SKM-1 (cell line): ENCODE measurements at regions not wholly inside any gene's neighbourhood (a gene's known extent, or its start where the extent isn't known, plus 50 kb on each side); places are given as distances from the start of the nearest gene placed in this dataset.
A peak's percentile ranks its signal among the peaks of the same experiment; 100 is the strongest.

Experiments
- DNase-seq: peaks from one replicate; lab custom pipeline; 2025; ENCODE audit not compliant: unreplicated experiment; lab: John Stamatoyannopoulos, UW

DNA sequence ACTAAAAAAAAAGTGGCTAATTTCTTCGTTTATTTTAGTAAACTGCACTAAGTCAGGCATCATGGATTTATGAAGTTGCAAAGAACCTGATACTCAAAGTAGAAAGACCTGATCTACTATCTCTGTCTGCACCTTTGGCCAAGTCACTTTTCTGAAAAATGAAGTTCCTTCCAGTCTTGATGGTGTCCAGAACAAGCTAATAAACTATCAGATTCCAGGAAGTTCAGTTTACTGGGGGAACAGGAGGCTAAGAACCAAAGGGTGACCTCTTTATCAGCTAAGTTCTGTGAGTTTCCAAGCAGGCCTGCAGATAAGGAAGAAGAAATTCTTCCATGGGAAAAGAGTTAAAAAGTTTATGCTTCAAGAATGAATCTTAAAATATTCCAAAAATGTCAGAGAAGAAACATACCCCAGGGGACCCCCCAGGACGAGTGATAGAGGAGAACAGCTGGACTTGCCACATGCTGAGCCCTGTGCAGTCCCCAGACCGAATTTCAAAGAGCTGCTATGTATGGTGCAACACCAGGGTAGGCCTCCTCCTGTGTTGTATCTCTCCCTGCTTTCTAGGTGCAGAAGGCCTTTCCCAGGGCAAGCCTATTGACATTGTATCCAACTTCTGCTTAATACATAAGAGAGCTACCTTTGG, 72.8 kb upstream of the FGGY start:
- no peak for DNase-seq

DNA sequence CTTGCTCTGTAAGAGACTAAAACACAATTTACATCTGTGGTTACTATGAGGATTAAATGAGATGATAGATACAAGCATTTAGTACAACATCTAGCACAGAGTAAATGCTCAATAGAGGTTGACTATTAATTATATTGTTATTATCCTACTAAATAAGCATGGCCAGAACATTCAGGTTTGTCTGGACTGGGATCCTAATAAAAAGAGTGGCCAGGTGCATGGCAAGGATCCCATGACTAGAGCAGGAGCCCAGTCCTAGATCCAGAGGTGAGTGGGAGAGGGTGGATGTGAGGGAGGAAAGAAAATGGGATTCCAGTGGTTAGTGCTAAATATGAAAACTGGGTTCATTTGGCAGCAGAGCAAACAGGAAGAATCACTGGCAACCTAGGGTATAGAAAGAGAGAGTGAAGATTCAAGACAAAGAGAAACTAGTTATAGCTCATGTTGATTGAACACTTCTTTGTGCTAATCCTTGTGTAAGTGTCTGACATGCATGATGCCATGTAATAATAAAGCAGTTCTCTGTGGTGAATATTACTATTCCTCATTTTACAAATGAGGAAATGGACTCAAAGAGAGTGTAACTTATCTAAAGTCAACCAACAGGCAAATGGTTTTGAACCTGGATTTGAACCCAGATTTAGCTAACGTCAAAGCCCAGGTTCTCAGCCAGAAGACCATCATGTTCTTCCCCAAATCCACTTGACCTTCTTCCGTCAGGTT, 71.1 kb upstream of the FGGY start:
- DNase-seq = no peak

DNA sequence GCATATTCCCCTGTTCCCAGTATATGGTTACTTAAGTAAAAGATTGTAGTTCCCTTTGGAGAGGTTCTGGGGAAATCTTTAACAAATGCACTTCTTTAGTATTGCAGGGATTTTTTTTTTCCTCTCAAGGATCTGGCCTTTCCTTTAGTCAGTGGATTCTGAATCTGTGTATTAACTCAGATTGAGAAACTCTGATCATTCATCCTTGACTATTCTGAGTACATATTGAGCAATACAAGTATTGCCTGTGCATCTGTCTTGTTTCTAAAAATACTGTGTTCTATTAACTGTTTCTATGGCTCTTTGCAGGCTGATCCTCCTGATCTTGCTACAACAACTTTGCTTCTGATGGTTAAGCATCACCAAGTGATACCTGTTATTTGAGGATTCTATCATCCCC, 67.8 kb upstream of the FGGY start:
- DNase-seq = peak; percentile 16

DNA sequence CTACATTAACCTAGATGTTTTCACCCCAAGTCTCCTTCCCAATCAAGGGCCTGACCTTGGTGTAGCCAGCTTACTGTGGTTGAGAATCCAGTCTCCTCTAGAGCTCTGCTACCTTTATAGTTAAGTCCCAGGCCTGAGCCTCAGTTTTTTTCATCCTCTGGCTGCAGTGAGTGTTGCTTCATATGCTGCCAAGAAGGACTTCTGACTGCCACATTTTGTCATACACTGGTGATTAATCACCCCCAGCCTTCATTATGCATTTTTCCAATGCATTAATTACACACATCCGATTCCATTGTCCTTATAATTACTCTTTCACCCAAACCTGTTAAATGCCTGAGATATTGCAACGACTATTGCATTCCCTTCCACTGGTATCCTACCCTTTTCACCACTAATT, 66.3 kb upstream of the FGGY start:
- no peak for DNase-seq

DNA sequence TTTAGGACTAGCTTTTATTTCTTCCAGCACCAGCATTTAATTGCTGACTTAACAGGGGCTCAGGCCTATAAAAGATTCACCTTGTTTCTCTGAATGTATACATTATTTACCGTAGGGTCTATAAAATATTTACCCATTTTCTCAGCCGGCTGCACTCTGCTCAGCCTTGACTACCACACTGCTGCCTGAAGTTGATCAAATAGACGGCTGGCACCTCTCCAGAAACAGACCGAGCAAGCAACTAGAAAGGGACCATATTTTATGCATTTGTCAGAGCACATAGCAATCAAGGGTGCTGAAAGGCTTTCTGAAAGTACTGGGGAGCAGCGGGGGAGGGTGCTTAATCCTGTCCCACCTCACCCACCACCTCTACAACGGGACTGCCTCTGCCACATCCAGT, 64.7 kb upstream of the FGGY start:
- DNase-seq = no peak

DNA sequence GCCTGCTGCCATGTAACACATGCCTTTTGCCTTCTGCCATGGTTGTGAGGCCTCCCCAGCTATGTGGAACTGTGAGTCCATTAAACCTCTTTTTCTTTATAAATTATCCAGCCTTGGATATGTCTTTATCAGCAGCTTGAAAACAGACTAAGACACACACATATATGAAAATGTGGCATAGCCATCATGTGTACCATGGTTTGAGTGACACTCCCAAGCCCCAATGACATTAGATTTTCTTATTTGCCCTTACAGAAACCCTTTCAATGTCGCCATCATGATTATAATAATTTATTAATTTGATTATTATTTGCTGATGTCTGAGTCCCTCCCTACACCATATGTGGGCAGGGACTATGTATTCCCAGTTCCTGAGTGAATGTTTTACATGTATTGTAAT, 63.5 kb upstream of the FGGY start:
- DNase-seq = no peak

DNA sequence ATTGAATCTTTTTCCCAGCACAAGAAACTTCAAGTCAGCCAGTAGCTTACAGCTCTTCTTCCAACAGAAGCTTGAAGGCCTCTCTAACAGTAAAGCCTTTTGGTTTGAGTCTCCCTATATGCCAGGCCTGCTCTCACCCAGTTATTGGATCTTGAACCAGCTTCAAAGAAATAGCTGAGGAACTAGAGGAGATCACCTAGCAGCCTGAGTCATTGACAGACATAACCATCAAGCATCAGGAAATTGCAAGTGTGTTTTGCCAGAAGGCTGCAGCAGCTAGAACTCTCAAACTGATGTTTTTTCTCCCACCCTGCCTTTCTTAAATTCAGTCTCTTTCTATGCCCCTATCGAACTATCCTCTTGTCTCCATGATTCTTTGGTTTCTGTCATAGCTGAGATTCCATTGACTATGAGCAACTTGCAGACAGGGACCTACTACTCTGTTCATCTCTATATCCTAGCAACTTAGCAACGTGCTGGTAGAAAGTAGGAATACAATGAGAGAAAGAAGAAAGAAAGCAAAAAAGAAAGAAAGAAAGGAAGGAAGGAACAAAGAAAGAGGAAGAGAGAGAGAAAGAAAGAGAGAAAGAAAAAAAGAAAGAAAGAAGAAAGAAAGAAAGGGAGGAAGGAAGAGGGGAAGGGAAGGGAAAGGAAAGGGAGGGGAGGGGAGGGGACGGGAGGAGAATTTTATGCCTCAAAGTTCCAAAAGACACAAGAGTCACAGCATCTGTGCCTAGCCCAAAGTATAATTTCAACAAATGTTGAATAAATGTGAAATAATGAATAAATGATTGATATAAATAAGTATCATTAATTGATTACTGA, 60.0 kb upstream of the FGGY start:
- DNase-seq = no peak

DNA sequence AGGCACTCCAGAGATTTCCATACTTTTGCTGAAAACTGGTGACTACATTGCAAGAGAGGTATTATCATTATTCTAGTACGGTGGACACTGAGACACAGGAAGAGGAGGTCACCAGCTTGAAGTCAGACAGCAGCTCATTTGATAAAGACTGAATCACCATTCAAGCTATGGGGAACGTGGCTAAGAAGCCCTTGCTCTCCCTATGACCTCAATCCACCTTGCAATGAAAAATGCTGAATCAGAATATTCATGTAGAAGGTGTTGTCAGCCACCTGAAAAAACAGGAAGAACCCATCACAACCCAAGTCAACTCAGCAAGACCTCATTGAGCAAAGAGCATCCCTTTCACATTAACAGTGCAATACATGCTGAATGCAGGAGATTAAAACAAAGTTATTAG, 59.0 kb upstream of the FGGY start:
- DNase-seq = no peak

DNA sequence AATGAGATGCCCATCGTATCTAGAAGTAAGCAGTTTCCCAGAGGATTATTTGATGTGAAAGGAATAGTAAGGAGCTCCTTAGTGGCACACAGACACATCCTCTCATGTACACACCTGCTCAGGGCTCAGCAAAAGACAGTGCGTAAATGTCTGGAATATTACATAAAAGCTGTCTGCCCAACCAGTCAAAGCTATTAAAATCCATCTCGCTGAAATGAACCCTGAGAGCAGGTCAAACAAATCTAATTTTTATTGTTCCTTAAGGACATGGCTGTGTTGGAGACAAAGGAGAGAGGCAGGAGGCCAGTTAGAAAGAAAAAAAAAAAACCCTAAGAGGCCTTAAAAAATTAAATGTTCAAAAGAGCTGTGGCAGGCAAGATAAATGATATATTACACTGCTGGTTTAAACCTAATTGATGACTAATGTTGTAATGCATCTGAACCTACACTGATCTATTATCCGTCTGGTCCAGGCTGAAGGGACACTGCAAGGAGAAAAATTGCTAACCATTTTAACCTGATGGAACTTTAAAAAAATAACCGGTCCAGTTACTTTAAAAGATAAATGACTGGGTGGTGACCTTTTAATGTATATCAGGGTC, 58.5 kb upstream of the FGGY start:
- DNase-seq = no peak

DNA sequence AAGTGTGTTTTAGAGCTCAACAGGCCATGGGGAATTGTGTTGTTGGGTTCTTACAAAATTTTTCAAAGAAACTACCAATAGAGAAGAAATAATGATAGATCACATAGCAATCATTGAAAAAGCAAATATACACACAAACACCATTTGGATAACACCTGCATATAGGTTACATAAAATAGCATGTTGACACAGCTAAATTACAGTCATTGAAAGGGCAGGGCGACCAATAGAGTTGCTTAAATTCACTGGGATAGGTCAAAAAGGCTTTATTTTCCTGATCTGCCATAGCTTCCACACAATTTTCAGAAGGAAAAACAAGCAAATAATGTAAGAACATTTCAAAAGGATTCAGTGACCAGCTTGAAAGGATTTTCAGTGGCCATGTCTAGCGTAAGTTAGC, 57.9 kb upstream of the FGGY start:
- DNase-seq = no peak

DNA sequence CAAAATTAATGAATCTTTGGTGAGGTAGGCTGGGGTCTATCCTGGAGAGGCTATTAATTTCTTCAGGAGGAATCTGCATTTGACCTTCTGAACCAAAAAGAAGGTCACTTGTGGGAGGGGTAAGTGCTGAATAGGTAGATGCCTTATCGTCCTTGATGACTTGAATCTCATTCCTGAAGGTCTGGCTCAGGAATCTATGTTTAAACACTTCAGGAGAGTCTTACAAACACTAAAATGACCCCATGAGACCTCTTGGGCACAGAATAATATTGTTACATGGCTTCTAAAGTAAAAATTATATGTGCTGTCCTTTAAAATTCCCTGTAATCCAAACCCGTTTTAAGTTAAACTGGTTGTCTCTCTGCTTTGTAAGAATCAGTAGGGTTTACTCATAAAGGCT, 55.0 kb upstream of the FGGY start:
- DNase-seq = no peak

DNA sequence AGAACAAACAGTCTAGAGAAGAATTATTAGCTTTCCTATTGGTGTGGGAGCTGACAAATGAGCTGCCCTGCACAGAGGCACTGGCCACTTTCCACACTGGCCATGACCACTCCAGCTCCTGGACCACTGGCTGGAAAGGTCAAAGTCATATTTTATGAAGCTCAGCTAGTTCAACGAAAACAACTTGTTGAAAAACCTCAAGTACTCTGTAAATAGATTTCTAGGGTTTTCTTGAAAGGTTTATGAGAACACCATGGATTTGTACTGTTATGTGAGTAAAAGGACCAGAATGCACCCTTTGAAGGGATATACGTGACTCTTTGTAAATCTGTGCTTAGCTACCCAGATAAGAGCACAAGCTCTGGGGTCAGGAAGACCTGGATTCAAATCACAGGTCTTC, 54.5 kb upstream of the FGGY start:
- no peak for DNase-seq

DNA sequence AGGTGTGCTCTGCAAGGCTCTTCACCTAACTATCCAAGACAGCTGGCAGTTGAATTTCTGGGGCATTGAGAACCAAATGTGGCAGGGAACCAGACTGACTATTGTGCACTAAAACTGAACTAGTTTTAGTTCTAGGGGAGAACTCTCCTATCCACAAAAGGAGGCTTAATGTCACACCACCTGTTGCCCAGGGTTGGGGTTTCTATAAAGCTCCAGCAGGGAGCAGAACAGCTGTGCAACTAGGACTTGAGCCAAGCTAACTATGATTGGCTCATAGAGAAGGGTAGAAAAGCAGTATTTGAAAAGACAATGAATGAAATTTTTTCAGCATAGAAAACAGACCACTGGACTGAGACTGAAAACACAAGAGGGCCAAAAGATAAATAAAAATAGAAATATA, 53.3 kb upstream of the FGGY start:
- DNase-seq = no peak

DNA sequence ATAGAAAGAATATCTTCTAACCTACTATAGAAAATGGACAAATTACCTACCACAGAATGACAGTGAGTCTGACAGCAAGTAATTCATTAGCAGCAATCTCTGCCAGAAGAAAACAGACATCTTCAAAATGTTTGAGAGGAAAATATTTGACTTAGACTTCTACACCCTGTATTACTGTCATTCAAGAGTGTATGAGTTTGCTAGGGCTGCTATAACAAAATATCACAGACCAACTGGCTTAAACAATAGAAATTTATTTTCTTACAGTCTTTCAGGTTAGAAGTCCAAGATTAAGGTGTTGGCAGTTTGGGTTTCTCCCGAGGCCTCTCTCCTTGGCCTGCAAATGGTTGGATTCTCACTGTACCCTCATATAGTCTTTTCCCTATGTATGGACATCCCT, 52.9 kb upstream of the FGGY start:
- DNase-seq = no peak

DNA sequence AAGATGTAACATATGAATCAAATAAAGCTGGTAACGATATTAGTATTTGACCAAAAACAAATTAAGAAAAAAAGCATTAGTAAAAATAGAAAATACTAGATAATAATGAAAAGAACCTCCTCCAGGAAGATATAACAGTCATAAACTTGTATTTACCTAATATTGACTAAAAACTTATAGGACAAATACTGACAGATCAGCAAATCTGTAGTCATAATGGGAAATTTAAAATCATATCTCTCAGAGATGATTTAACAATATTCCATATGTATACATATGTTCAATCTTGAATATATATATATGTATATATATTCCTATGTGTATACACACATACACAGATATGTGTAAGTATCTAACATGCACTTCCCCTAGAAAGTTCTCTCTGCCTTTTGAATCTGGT, 52.0 kb upstream of the FGGY start:
- DNase-seq = no peak
